Liver (tissue), 8 donors: ENCODE measurements at regions not wholly inside any gene's neighbourhood (a gene's known extent, or its start where the extent isn't known, plus 50 kb on each side); places are given as distances from the start of the nearest gene placed in this dataset.

Experiments
- DNase-seq: peaks from one replicate; pipeline ENCODE4 v3.0.0-alpha.2; 2017; ENCODE audit warnings: low spot score
- H3K27ac ChIP-seq, 2 donors: one replicate each; pipeline ENCODE4 v1.7.0; 2013; ENCODE audit warnings: inconsistent platforms in 2 of 2, low read length in 2 of 2, control low read depth in 1 of 2, low read depth in 1 of 2, mild to moderate bottlenecking in 1 of 2
- H3K27me3 ChIP-seq, 4 donors: one replicate each; pipeline versions ENCODE4 v1.6.1 to v1.7.0; 2013; ENCODE audit warnings: low read length in 3 of 4, inconsistent platforms in 1 of 4, mild to moderate bottlenecking in 1 of 4, moderate library complexity in 1 of 4; ENCODE audit not compliant: control insufficient read depth in 4 of 4, insufficient read depth in 4 of 4
- H3K36me3 ChIP-seq, 4 donors: one replicate each; pipeline versions ENCODE4 v1.6.1 to v1.7.0; 2013; ENCODE audit warnings: low read length in 3 of 4, mild to moderate bottlenecking in 3 of 4, low read depth in 1 of 4, moderate library complexity in 1 of 4; ENCODE audit not compliant: control insufficient read depth in 4 of 4, insufficient read depth in 3 of 4
- H3K4me1 ChIP-seq, 4 donors: one replicate each; pipeline versions ENCODE4 v1.6.1 to v1.7.0; 2013; ENCODE audit warnings: low read length in 3 of 4, mild to moderate bottlenecking in 3 of 4, moderate library complexity in 1 of 4; ENCODE audit not compliant: control insufficient read depth in 4 of 4, insufficient read depth in 4 of 4
- H3K4me3 ChIP-seq, 3 donors: one replicate each; pipeline versions ENCODE4 v1.6.1 to v1.7.0; 2013; ENCODE audit warnings: low read length in 3 of 3, control low read depth in 1 of 3, low read depth in 1 of 3, mild to moderate bottlenecking in 1 of 3
- H3K9ac ChIP-seq, 2 donors: one replicate each; pipeline ENCODE4 v1.7.0; 2013; ENCODE audit warnings: low read length in 2 of 2, mild to moderate bottlenecking in 2 of 2, moderate library complexity in 2 of 2, control low read depth in 1 of 2, low read depth in 1 of 2
- H3K9me3 ChIP-seq, 4 donors: one replicate each; pipeline versions ENCODE4 v1.6.1 to v1.7.0; 2013; ENCODE audit warnings: low read length in 3 of 4; ENCODE audit not compliant: control insufficient read depth in 4 of 4
- ATF3 ChIP-seq: IDR thresholded peaks from 2 replicates; pipeline ENCODE4 v1.6.1; 2016; ENCODE audit warnings: antibody characterized with exemption
- EGR1 ChIP-seq, 2 donors: IDR thresholded peaks; 2 replicates each; pipeline ENCODE4 v1.6.1; 2016 to 2018; ENCODE audit warnings: antibody characterized with exemption in 2 of 2, low read depth in 2 of 2
- FOXA1 ChIP-seq: IDR thresholded peaks from 2 replicates; pipeline ENCODE4 v1.6.1; 2016; ENCODE audit warnings: antibody characterized with exemption
- FOXA2 ChIP-seq: IDR thresholded peaks from 2 replicates; pipeline ENCODE4 v1.6.1; 2016; ENCODE audit warnings: antibody characterized with exemption
- GABPA ChIP-seq, 2 donors: IDR thresholded peaks in 1 of 2; conservative IDR thresholded peaks in 1 of 2; 2 replicates each; pipeline ENCODE4 v1.6.1; 2016; ENCODE audit warnings: antibody characterized with exemption in 2 of 2, mild to moderate bottlenecking in 1 of 2, moderate library complexity in 1 of 2
- HNF4A ChIP-seq, 2 donors: conservative IDR thresholded peaks; 2 replicates each; pipeline ENCODE4 v1.6.1; 2016; ENCODE audit warnings: antibody characterized with exemption in 2 of 2, mild to moderate bottlenecking in 2 of 2
- HNF4G ChIP-seq: IDR thresholded peaks from 2 replicates; pipeline ENCODE4 v1.6.1; 2016; ENCODE audit warnings: antibody characterized with exemption
- JUND ChIP-seq, 2 donors: IDR thresholded peaks; 2 replicates each; pipeline ENCODE4 v1.6.1; 2016; ENCODE audit warnings: antibody characterized with exemption in 2 of 2
- NR2F2 ChIP-seq: IDR thresholded peaks from 2 replicates; pipeline ENCODE4 v1.6.1; 2016; ENCODE audit warnings: antibody characterized with exemption
- RAD21 ChIP-seq, 2 donors: IDR thresholded peaks; 2 replicates each; pipeline ENCODE4 v1.6.1; 2016; ENCODE audit warnings: antibody characterized with exemption in 2 of 2, mild to moderate bottlenecking in 2 of 2
- REST ChIP-seq: IDR thresholded peaks from 2 replicates; pipeline ENCODE4 v1.6.1; 2016; ENCODE audit warnings: antibody characterized with exemption, mild to moderate bottlenecking
- RXRA ChIP-seq, 2 donors: IDR thresholded peaks; 2 replicates each; pipeline ENCODE4 v1.6.1; 2017 to 2018; ENCODE audit warnings: antibody characterized with exemption in 2 of 2, mild to moderate bottlenecking in 1 of 2
- SP1 ChIP-seq: IDR thresholded peaks from 2 replicates; pipeline ENCODE4 v1.6.1; 2018; ENCODE audit warnings: antibody characterized with exemption, mild to moderate bottlenecking
- TAF1 ChIP-seq: conservative IDR thresholded peaks from 2 replicates; pipeline ENCODE4 v1.6.1; 2016; ENCODE audit warnings: antibody characterized with exemption, mild to moderate bottlenecking
- YY1 ChIP-seq: IDR thresholded peaks from 2 replicates; pipeline ENCODE4 v1.6.1; 2016; ENCODE audit warnings: antibody characterized with exemption, mild to moderate bottlenecking
- WGBS: extraction: QIAGEN DNeasy Blood & Tissue Kit; methylation state at CpG from one replicate; pipeline ENCODE4 v1.1.7; 2013; 5-methylcytosine and 5-hydroxymethylcytosine counted together
- TF ChIP-seq, protein P1 (sequence below): fragments of 150-350 bp; IDR thresholded peaks from 2 replicates; pipeline ENCODE4 v1.5.1; 2017; ENCODE audit warnings: improper control_type of control experiment, low read depth, low read length; ENCODE audit not compliant: missing input control
- TF ChIP-seq, protein P2 (sequence below): IDR thresholded peaks from 2 replicates; pipeline ENCODE4 v1.6.1; 2016; ENCODE audit warnings: antibody characterized with exemption
- TF ChIP-seq, protein P3 (sequence below): IDR thresholded peaks from 2 replicates; pipeline ENCODE4 v1.6.1; 2016; ENCODE audit warnings: antibody characterized with exemption
- donor health status: healthy.
- donor health status: healthy.
- donor health status: healthy.
- donor health status: healthy.
- donor health status: healthy.

DNA sequence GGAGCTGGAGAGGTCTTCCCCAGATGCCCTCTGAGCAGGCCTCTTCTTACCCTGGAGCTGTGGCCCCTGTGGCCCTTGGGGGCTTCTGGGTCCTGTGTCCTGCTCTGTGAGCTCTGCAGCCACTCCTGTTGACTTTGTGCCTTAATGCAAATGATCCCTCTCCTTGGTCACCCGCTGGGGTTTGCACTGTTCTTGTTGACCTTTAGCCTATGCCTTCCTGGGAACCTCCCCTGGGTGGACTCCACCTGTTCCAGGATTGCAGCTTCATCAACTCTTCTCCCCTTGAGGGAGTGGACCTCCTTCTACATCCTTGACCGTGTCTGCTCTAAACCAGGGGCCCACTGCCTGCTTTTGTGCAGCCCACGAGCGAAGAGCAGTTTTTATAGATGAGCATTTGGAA lies 58.6 kb upstream of the CTBP2 start:
- Histone ChIP-seq H3K27ac (no peak overlapping the region), H3K4me1 (no peaks in the 10 kb centered on the region), H3K36me3 (no peaks in the 10 kb centered on the region), H3K27me3 (no peaks in the 10 kb centered on the region), H3K9me3 (no peaks in the 10 kb centered on the region), H3K4me3 (no peak overlapping the region), H3K9ac (no peak overlapping the region)
- no peak for DNase-seq
- TF ChIP-seq RAD21 (IDR thresholded peaks at IDR 0.05), result no peak
- no peak for TF ChIP-seq REST
- no peak for TF ChIP-seq YY1
- no peak for TF ChIP-seq HNF4A (conservative IDR thresholded peaks at IDR 0.05)
- TF ChIP-seq, protein P1, sequence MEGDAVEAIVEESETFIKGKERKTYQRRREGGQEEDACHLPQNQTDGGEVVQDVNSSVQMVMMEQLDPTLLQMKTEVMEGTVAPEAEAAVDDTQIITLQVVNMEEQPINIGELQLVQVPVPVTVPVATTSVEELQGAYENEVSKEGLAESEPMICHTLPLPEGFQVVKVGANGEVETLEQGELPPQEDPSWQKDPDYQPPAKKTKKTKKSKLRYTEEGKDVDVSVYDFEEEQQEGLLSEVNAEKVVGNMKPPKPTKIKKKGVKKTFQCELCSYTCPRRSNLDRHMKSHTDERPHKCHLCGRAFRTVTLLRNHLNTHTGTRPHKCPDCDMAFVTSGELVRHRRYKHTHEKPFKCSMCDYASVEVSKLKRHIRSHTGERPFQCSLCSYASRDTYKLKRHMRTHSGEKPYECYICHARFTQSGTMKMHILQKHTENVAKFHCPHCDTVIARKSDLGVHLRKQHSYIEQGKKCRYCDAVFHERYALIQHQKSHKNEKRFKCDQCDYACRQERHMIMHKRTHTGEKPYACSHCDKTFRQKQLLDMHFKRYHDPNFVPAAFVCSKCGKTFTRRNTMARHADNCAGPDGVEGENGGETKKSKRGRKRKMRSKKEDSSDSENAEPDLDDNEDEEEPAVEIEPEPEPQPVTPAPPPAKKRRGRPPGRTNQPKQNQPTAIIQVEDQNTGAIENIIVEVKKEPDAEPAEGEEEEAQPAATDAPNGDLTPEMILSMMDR, result no peak
- no peak for TF ChIP-seq RXRA (IDR thresholded peaks at IDR 0.05)
- TF ChIP-seq FOXA2, result no peak
- TF ChIP-seq, protein P2, sequence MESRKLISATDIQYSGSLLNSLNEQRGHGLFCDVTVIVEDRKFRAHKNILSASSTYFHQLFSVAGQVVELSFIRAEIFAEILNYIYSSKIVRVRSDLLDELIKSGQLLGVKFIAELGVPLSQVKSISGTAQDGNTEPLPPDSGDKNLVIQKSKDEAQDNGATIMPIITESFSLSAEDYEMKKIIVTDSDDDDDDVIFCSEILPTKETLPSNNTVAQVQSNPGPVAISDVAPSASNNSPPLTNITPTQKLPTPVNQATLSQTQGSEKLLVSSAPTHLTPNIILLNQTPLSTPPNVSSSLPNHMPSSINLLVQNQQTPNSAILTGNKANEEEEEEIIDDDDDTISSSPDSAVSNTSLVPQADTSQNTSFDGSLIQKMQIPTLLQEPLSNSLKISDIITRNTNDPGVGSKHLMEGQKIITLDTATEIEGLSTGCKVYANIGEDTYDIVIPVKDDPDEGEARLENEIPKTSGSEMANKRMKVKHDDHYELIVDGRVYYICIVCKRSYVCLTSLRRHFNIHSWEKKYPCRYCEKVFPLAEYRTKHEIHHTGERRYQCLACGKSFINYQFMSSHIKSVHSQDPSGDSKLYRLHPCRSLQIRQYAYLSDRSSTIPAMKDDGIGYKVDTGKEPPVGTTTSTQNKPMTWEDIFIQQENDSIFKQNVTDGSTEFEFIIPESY, result no peak
- no peak for TF ChIP-seq JUND (IDR thresholded peaks at IDR 0.05)
- TF ChIP-seq SP1, result no peak
- no peak for TF ChIP-seq EGR1 (IDR thresholded peaks at IDR 0.05; ENCODE audit: low read depth in 2 of 2)
- no peak for TF ChIP-seq HNF4G
- TF ChIP-seq NR2F2, result no peak
- no peak for TF ChIP-seq GABPA (IDR thresholded peaks at IDR 0.05 in 1 of 2, conservative IDR thresholded peaks at IDR 0.05 in 1 of 2)
- TF ChIP-seq ATF3, result no peak
- TF ChIP-seq, protein P3, sequence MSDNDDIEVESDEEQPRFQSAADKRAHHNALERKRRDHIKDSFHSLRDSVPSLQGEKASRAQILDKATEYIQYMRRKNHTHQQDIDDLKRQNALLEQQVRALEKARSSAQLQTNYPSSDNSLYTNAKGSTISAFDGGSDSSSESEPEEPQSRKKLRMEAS, result no peak
- TF ChIP-seq TAF1, result no peak
- no peak for TF ChIP-seq FOXA1
- WGBS, result 80% methylated on average over 4 of the region's 4 CpGs
